ENCODE measurements at regions not wholly inside any gene's neighbourhood (a gene's known extent, or its start where the extent isn't known, plus 50 kb on each side); places are given as distances from the start of the nearest gene placed in this dataset.

DNA sequence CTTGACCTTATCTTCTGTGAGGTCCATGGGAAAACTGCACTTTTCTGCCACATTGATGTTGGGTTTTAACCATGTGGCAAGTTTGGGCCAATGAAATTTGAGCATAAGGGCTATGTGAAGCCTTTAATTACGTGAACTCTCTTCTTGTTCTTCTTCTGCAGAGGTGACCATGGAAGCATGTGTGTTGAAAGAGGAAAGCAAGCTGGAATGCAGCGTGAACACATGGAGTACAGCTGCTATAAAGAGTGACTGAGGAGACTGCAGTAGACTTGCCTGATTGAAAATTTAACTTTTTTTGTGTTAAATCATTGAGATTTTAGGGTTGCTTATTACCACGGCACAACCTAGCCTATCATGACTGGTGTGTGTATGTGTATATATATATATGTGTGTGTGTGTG lies 347.3 kb downstream of the ZIC1 start:
- Histone ChIP-seq H3K4me3 (no peak overlapping the region), H3K4me2 (ENCODE audit: control insufficient read depth, insufficient read depth) (no peak overlapping the region), H2AFZ (ENCODE audit: control insufficient read depth, low read depth, low read length) (no peak overlapping the region), H3K27ac (ENCODE audit: control insufficient read depth, insufficient read depth) (no peak overlapping the region), H3K9ac (ENCODE audit: control insufficient read depth, insufficient read depth, low read length) (no peak overlapping the region), H4K20me1 (ENCODE audit: control insufficient read depth, insufficient read depth) (no peaks in the 10 kb centered on the region), H3K36me3 (ENCODE audit: control insufficient read depth in 2 of 2, insufficient read depth in 2 of 2, low read length in 1 of 2) (no peaks in the 10 kb centered on the region), H3K27me3 (replicated peaks in 1 of 2; ENCODE audit: control insufficient read depth in 2 of 2, insufficient read depth in 2 of 2, low read length in 1 of 2) (no peaks in the 10 kb centered on the region), H3K79me2 (ENCODE audit: control insufficient read depth, insufficient read depth, low read length) (no peaks in the 10 kb centered on the region), H3K4me1 (ENCODE audit: control insufficient read depth, insufficient read depth, low read length) (no peaks in the 10 kb centered on the region), H3K9me3 (replicated peaks; ENCODE audit: control insufficient read depth, insufficient read depth, low read length) (no peaks in the 10 kb centered on the region)
- 7% methylated on average over 3 of the region's 3 CpGs for WGBS (ENCODE audit: insufficient coverage, insufficient replicate concordance, low lambda C conversion rate, missing lambda C conversion rate)
- TF ChIP-seq EGR1 (IDR thresholded peaks at IDR 0.05; ENCODE audit: borderline replicate concordance in 1 of 2, low read depth in 2 of 2, low read length in 2 of 2) (no peak), TCF7 (IDR thresholded peaks at IDR 0.05; ENCODE audit: borderline replicate concordance) (no peak), NR2C2 (IDR thresholded peaks at IDR 0.05; ENCODE audit: borderline replicate concordance, control insufficient read depth, insufficient read length, low read depth) (no peak), MXI1 (IDR thresholded peaks at IDR 0.05; ENCODE audit: low read depth, low read length) (no peak), STAT1 (conservative IDR thresholded peaks at IDR 0.05) (no peak), SMAD5 (IDR thresholded peaks at IDR 0.05; ENCODE audit: low read depth) (no peak), HCFC1 (IDR thresholded peaks at IDR 0.05; ENCODE audit: low read length) (no peak), TCF3 (IDR thresholded peaks at IDR 0.05; ENCODE audit: borderline replicate concordance, insufficient read depth, low read depth, low read length) (no peak), LARP7 (IDR thresholded peaks at IDR 0.05) (no peak), HDAC2 (IDR thresholded peaks at IDR 0.05) (no peak), IKZF1 (conservative IDR thresholded peaks at IDR 0.05) (no peak)
- TF ChIP-seq, protein P1, sequence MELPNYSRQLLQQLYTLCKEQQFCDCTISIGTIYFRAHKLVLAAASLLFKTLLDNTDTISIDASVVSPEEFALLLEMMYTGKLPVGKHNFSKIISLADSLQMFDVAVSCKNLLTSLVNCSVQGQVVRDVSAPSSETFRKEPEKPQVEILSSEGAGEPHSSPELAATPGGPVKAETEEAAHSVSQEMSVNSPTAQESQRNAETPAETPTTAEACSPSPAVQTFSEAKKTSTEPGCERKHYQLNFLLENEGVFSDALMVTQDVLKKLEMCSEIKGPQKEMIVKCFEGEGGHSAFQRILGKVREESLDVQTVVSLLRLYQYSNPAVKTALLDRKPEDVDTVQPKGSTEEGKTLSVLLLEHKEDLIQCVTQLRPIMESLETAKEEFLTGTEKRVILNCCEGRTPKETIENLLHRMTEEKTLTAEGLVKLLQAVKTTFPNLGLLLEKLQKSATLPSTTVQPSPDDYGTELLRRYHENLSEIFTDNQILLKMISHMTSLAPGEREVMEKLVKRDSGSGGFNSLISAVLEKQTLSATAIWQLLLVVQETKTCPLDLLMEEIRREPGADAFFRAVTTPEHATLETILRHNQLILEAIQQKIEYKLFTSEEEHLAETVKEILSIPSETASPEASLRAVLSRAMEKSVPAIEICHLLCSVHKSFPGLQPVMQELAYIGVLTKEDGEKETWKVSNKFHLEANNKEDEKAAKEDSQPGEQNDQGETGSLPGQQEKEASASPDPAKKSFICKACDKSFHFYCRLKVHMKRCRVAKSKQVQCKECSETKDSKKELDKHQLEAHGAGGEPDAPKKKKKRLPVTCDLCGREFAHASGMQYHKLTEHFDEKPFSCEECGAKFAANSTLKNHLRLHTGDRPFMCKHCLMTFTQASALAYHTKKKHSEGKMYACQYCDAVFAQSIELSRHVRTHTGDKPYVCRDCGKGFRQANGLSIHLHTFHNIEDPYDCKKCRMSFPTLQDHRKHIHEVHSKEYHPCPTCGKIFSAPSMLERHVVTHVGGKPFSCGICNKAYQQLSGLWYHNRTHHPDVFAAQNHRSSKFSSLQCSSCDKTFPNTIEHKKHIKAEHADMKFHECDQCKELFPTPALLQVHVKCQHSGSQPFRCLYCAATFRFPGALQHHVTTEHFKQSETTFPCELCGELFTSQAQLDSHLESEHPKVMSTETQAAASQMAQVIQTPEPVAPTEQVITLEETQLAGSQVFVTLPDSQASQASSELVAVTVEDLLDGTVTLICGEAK (IDR thresholded peaks at IDR 0.05; ENCODE audit: borderline replicate concordance): no peak
- intact Hi-C loops (cut with micrococcal nuclease; ENCODE audit: unreplicated experiment) (no loop called here), in situ Hi-C loops (cut with MboI) (no loop called here)
- no peak for FAIRE-seq
- DNase-seq (ENCODE audit: low read depth, low spot score): no peak
- BruUV-seq (replicated peaks): no TSS peak
- ChIA-PET RAD21 (ENCODE audit: unreplicated experiment) (no interaction called here), CTCF (no interaction called here), SMC1A (ENCODE audit: uncharacterized antibody, unreplicated experiment) (interaction anchor here (1.2 to 2.5 kb wide), 2 partner anchors 15 kb away, joined by 3 to 8 read pairs; no protein-coding TSS in a partner anchor), POLR2A (no interaction called here)
- no peak for ATAC-seq
